Ovary (tissue), 3 donors: ENCODE measurements at regions not wholly inside any gene's neighbourhood (a gene's known extent, or its start where the extent isn't known, plus 50 kb on each side); places are given as distances from the start of the nearest gene placed in this dataset.

Experiments used
- POLR2A ChIP-seq: fragments of 450-650 bp; IDR thresholded peaks from one replicate; pipeline ENCODE4 v1.6.1; 2017; ENCODE audit warnings: antibody characterized with exemption, mild to moderate bottlenecking, moderate library complexity
- TF ChIP-seq, protein P1 (sequence below), 3 donors: fragments of 450-650 bp in 2 of 3; fragments of 200-600 bp in 1 of 3; IDR thresholded peaks; one replicate each; pipeline versions ENCODE4 v1.5.1 to v1.8.0; 2016 to 2022; ENCODE audit warnings: antibody characterized with exemption in 3 of 3, mild to moderate bottlenecking in 1 of 3
- donor health status: DM: no; HTN: no; CAD: no.

DNA sequence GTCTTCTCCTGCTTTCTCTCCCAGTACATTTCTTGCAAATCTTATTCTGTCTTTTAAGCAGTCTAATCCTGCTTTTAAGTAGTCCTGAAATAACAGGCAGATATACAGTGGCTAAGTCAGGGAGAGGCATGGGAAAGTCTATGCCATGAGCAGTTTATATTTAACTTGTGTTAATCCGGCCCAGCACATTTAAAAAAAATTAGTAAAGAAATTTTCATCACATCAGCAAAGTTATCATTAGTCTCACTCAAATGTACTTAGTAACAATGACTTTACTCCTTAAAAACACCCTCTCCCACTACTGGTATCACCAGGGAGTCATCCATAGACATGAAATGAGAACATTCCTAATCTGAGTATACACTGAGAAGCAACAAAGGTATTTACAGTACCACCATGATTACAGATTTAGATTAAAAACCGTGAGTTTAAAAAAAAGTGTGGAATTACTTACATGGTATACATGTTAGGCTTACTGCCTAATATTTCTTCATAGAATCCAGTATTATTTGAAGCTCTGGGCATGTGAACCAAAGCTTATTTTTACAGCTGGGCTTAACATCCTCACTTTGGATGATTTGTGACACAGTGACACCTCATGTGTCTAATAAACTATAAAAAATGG, 75.9 kb upstream of the DAB2 start:
- TF ChIP-seq, protein P1, sequence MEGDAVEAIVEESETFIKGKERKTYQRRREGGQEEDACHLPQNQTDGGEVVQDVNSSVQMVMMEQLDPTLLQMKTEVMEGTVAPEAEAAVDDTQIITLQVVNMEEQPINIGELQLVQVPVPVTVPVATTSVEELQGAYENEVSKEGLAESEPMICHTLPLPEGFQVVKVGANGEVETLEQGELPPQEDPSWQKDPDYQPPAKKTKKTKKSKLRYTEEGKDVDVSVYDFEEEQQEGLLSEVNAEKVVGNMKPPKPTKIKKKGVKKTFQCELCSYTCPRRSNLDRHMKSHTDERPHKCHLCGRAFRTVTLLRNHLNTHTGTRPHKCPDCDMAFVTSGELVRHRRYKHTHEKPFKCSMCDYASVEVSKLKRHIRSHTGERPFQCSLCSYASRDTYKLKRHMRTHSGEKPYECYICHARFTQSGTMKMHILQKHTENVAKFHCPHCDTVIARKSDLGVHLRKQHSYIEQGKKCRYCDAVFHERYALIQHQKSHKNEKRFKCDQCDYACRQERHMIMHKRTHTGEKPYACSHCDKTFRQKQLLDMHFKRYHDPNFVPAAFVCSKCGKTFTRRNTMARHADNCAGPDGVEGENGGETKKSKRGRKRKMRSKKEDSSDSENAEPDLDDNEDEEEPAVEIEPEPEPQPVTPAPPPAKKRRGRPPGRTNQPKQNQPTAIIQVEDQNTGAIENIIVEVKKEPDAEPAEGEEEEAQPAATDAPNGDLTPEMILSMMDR (IDR thresholded peaks at IDR 0.05): no peak
- no peak for TF ChIP-seq POLR2A
